NB4 (cell line): ENCODE measurements at regions not wholly inside any gene's neighbourhood (a gene's known extent, or its start where the extent isn't known, plus 50 kb on each side); places are given as distances from the start of the nearest gene placed in this dataset.

Experiments used
- MYC ChIP-seq: IDR thresholded peaks from 2 replicates; pipeline ENCODE4 v1.6.1; 2011; ENCODE audit warnings: low read depth, low read length
- TF ChIP-seq, protein P1 (sequence below): IDR thresholded peaks from one replicate; pipeline ENCODE4 v1.5.1; 2012; ENCODE audit warnings: low read depth, low read length
- TF ChIP-seq, protein P2 (sequence below): IDR thresholded peaks from 2 replicates; pipeline ENCODE4 v1.6.1; 2011; ENCODE audit warnings: low read depth, low read length

- TF ChIP-seq, protein P1, sequence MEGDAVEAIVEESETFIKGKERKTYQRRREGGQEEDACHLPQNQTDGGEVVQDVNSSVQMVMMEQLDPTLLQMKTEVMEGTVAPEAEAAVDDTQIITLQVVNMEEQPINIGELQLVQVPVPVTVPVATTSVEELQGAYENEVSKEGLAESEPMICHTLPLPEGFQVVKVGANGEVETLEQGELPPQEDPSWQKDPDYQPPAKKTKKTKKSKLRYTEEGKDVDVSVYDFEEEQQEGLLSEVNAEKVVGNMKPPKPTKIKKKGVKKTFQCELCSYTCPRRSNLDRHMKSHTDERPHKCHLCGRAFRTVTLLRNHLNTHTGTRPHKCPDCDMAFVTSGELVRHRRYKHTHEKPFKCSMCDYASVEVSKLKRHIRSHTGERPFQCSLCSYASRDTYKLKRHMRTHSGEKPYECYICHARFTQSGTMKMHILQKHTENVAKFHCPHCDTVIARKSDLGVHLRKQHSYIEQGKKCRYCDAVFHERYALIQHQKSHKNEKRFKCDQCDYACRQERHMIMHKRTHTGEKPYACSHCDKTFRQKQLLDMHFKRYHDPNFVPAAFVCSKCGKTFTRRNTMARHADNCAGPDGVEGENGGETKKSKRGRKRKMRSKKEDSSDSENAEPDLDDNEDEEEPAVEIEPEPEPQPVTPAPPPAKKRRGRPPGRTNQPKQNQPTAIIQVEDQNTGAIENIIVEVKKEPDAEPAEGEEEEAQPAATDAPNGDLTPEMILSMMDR: no peak
- TF ChIP-seq MYC: no peak
- TF ChIP-seq, protein P2, sequence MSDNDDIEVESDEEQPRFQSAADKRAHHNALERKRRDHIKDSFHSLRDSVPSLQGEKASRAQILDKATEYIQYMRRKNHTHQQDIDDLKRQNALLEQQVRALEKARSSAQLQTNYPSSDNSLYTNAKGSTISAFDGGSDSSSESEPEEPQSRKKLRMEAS: no peak
These were observed 61.9 kb upstream of the ZCCHC2 start for GRCh38 chr18:62460851-62461300.
